IMR-90 (cell line): ENCODE measurements at regions not wholly inside any gene's neighbourhood (a gene's known extent, or its start where the extent isn't known, plus 50 kb on each side); places are given as distances from the start of the nearest gene placed in this dataset.

Source experiments
- ATAC-seq: fragments of 200-7000 bp; cut with Tn5 transposase; 2 replicates; pipeline ENCODE4 v1.9.1; 2020; ENCODE audit warnings: low read depth, mild to moderate bottlenecking, moderate library complexity
- BruUV-seq: library from RNA; stranded (reverse); fragments of 400-500 nt; replicated peaks from 2 replicates; lab custom pipeline; 2021; lab: Mats Ljungman, UMichigan
- CTCF ChIA-PET: fragments of 300-600 bp; formaldehyde crosslinking; extraction: SDS; loops from one replicate; lab custom pipeline; 2021; ENCODE audit warnings: antibody characterized with exemption; lab: Yijun Ruan, JAX
- POLR2A ChIA-PET: fragments of 300-600 bp; sonication (Branson Sonifier 250); formaldehyde crosslinking; loops from one replicate; lab custom pipeline; 2022; ENCODE audit warnings: antibody characterized with exemption; ENCODE audit not compliant: unreplicated experiment; lab: Charles Lee
- DNase-seq: peaks from one replicate; pipeline ENCODE4 v3.0.0; 2013
- H2AFZ ChIP-seq: replicated peaks from 2 replicates; pipeline ENCODE3; 2013; ENCODE audit warnings: low read length, mild to moderate bottlenecking; ENCODE audit not compliant: poor library complexity
- H2AK5ac ChIP-seq: 2 replicates; pipeline ENCODE4 v1.6.1; 2013; ENCODE audit warnings: low read depth, low read length, inconsistent platforms
- H2AK9ac ChIP-seq: replicated peaks from 2 replicates; pipeline ENCODE3; 2013; ENCODE audit warnings: mild to moderate bottlenecking, low read depth, low read length, moderate library complexity; ENCODE audit not compliant: poor library complexity
- H2BK120ac ChIP-seq: 2 replicates; pipeline ENCODE4 v1.6.1; 2013; ENCODE audit warnings: low read depth, low read length, inconsistent platforms
- H2BK15ac ChIP-seq: 3 replicates; pipeline ENCODE4 v1.6.1; 2013; ENCODE audit warnings: low read depth, low read length, inconsistent platforms
- H2BK20ac ChIP-seq: 2 replicates; pipeline ENCODE4 v1.6.1; 2013; ENCODE audit warnings: low read depth, mild to moderate bottlenecking, inconsistent platforms, low read length, moderate library complexity
- H2BK5ac ChIP-seq: 2 replicates; pipeline ENCODE4 v1.6.1; 2013; ENCODE audit warnings: mild to moderate bottlenecking, low read depth, low read length, inconsistent platforms; ENCODE audit not compliant: poor library complexity, severe bottlenecking
- H3K14ac ChIP-seq: replicated peaks from 2 replicates; pipeline ENCODE4 v1.6.1; 2013; ENCODE audit warnings: low read depth, low read length, inconsistent platforms
- H3K18ac ChIP-seq: 2 replicates; pipeline ENCODE4 v1.6.1; 2013; ENCODE audit warnings: low read depth, low read length, control low read depth
- H3K23ac ChIP-seq: 2 replicates; pipeline ENCODE4 v1.6.1; 2013; ENCODE audit warnings: low read depth, low read length, inconsistent platforms
- H3K27ac ChIP-seq: 2 replicates; pipeline ENCODE4 v1.5.1; 2013; ENCODE audit warnings: mild to moderate bottlenecking, control low read depth, low read length; ENCODE audit not compliant: insufficient read depth
- H3K27me3 ChIP-seq: 2 replicates; pipeline ENCODE4 v1.6.1; 2013; ENCODE audit warnings: low read length; ENCODE audit not compliant: control insufficient read depth, insufficient read depth
- H3K36me3 ChIP-seq: 2 replicates; pipeline ENCODE4 v1.6.1; 2013; ENCODE audit warnings: low read length, mixed read lengths; ENCODE audit not compliant: control insufficient read depth, insufficient read depth
- H3K4ac ChIP-seq: 2 replicates; pipeline ENCODE4 v1.6.1; 2013; ENCODE audit warnings: low read depth, low read length, inconsistent platforms
- H3K4me1 ChIP-seq: 2 replicates; pipeline ENCODE4 v1.6.1; 2013; ENCODE audit warnings: low read length, mixed read lengths; ENCODE audit not compliant: control insufficient read depth, insufficient read depth
- H3K4me2 ChIP-seq: 2 replicates; pipeline ENCODE4 v1.6.1; 2013; ENCODE audit warnings: low read depth, mild to moderate bottlenecking, control low read depth, low read length, moderate library complexity
- H3K4me3 ChIP-seq: 2 replicates; pipeline ENCODE4 v1.5.1; 2013; ENCODE audit warnings: low read depth, mild to moderate bottlenecking, control low read depth, low read length, moderate library complexity; ENCODE audit not compliant: insufficient read depth
- H3K56ac ChIP-seq: 2 replicates; pipeline ENCODE4 v1.6.1; 2013; ENCODE audit warnings: low read length, inconsistent platforms; ENCODE audit not compliant: insufficient read depth; ENCODE audit errors: extremely low read depth
- H3K79me1 ChIP-seq, 2 experiments: 2 replicates each; pipeline ENCODE4 v1.6.1; 2013; ENCODE audit warnings: low read length in 2 of 2, inconsistent platforms in 1 of 2, low read depth in 1 of 2
- H3K9ac ChIP-seq: 2 replicates; pipeline ENCODE4 v1.6.1; 2013; ENCODE audit warnings: low read depth, low read length, control low read depth
- H3K9me1 ChIP-seq: 2 replicates; pipeline ENCODE4 v1.6.1; 2013; ENCODE audit warnings: low read length, inconsistent platforms; ENCODE audit not compliant: insufficient read depth
- H3K9me3 ChIP-seq: 2 replicates; pipeline ENCODE4 v1.6.1; 2013; ENCODE audit warnings: low read length; ENCODE audit not compliant: control insufficient read depth, insufficient read depth
- H4K20me1 ChIP-seq: 2 replicates; pipeline ENCODE4 v1.6.1; 2013; ENCODE audit warnings: low read length, inconsistent platforms; ENCODE audit not compliant: insufficient read depth
- H4K5ac ChIP-seq: 2 replicates; pipeline ENCODE4 v1.6.1; 2013; ENCODE audit warnings: mild to moderate bottlenecking, low read depth, low read length, control low read depth
- H4K8ac ChIP-seq, 2 experiments: 2 replicates each; pipeline ENCODE4 v1.6.1; 2013; ENCODE audit warnings: low read depth in 2 of 2, low read length in 2 of 2, control low read depth in 1 of 2, inconsistent platforms in 1 of 2
- H4K91ac ChIP-seq: 2 replicates; pipeline ENCODE4 v1.6.1; 2013; ENCODE audit warnings: low read depth, low read length, inconsistent platforms; ENCODE audit not compliant: insufficient read depth
- BHLHE40 ChIP-seq: fragments of 150-350 bp; IDR thresholded peaks from 2 replicates; pipeline ENCODE4 v1.6.1; 2016; ENCODE audit warnings: mild to moderate bottlenecking, low read depth, low read length
- ELK1 ChIP-seq: fragments of 150-350 bp; IDR thresholded peaks from 2 replicates; pipeline ENCODE4 v1.6.1; 2016; ENCODE audit warnings: low read depth, mild to moderate bottlenecking, low read length, moderate library complexity, borderline replicate concordance
- FOS ChIP-seq: fragments of 150-350 bp; IDR thresholded peaks from 2 replicates; pipeline ENCODE4 v1.6.1; 2016; ENCODE audit warnings: low read depth, low read length
- MAFK ChIP-seq: IDR thresholded peaks from 2 replicates; pipeline ENCODE4 v1.6.1; 2012; ENCODE audit warnings: low read depth, low read length, improper control_type of control experiment
- NFE2L2 ChIP-seq: fragments of 150-350 bp; IDR thresholded peaks from 2 replicates; pipeline ENCODE4 v1.6.1; 2016; ENCODE audit warnings: low read depth, mild to moderate bottlenecking, low read length
- POLR2A ChIP-seq: IDR thresholded peaks from 2 replicates; pipeline ENCODE4 v1.6.1; 2012; ENCODE audit warnings: mild to moderate bottlenecking, low read depth, low read length
- USF2 ChIP-seq: fragments of 150-350 bp; IDR thresholded peaks from 2 replicates; pipeline ENCODE4 v1.6.1; 2017; ENCODE audit warnings: mild to moderate bottlenecking, antibody characterized with exemption, low read length, low read depth
- WGBS, 2 experiments: methylation state at CpG; one replicate each; pipeline versions ENCODE4 v1.1.5 to v1.1.7; 2013; ENCODE audit warnings: missing lambda C conversion rate in 2 of 2; ENCODE audit not compliant: insufficient read length in 1 of 2; ENCODE audit errors: extremely low coverage in 2 of 2; 5-methylcytosine and 5-hydroxymethylcytosine counted together
- dilution Hi-C: fragments of 300-500 bp; cut with HindIII; formaldehyde crosslinking; loops from one replicate; pipeline ENCODE4 v1.14.3; 2018; ENCODE audit warnings: low sequenced_read_pairs; ENCODE audit not compliant: unreplicated experiment
- in situ Hi-C: fragments of 300-500 bp; cut with MboI; formaldehyde crosslinking; loops from 3 replicates; pipeline ENCODE4 v1.14.3; 2019; ENCODE audit warnings: low sequenced_read_pairs, inconsistent platforms, mixed read lengths
- intact Hi-C: fragments of 100-400 bp; cut with micrococcal nuclease; formaldehyde crosslinking; loops from 2 replicates; pipeline ENCODE4 v1.10.0; 2022

GRCh38 chr4:124123181-124123580 lies 589.4 kb downstream of the ANKRD50 start:
- Histone ChIP-seq H3K18ac (no peak overlapping the region), H3K4me1 (no peaks in the 10 kb centered on the region), H4K91ac (no peak overlapping the region), H3K27me3 (no peaks in the 10 kb centered on the region), H3K36me3 (no peaks in the 10 kb centered on the region), H3K79me1 (no peaks in the 10 kb centered on the region), H2BK5ac (no peak overlapping the region), H4K20me1 (no peaks in the 10 kb centered on the region), H2AK9ac (no peak overlapping the region), H3K4me3 (no peak overlapping the region), H2BK15ac (no peak overlapping the region), H2AFZ (no peak overlapping the region), H3K9me1 (no peaks in the 10 kb centered on the region), H2BK120ac (no peak overlapping the region), H3K14ac (no peak overlapping the region), H3K9ac (no peak overlapping the region), H4K5ac (no peak overlapping the region), H3K4me2 (no peak overlapping the region), H4K8ac (no peak overlapping the region), H2AK5ac (no peak overlapping the region), H3K23ac (no peak overlapping the region), H3K9me3 (no peaks in the 10 kb centered on the region), H3K4ac (no peak overlapping the region), H3K56ac (no peak overlapping the region), H2BK20ac (no peak overlapping the region), H3K27ac (no peak overlapping the region)
- TF ChIP-seq MAFK (no peak), USF2 (no peak), POLR2A (no peak), FOS (no peak), NFE2L2 (no peak), ELK1 (no peak), BHLHE40 (no peak)
- in situ Hi-C loops (no loop called here), dilution Hi-C loops (no loop called here), intact Hi-C loops (no loop called here)
- ATAC-seq (no peak), DNase-seq (no peak)
- no TSS peak for BruUV-seq
- no CpG with 5 or more reads among the region's 4 CpGs for WGBS, 2 experiments
- POLR2A ChIA-PET: no interaction called here
- CTCF ChIA-PET: no interaction called here
